Endodermal cell (in vitro differentiated cells): ENCODE measurements at regions not wholly inside any gene's neighbourhood (a gene's known extent, or its start where the extent isn't known, plus 50 kb on each side); places are given as distances from the start of the nearest gene placed in this dataset.

Source experiments
- DNase-seq: peaks from one replicate; pipeline ENCODE4 v3.0.0-alpha.2; 2017
- H3K27ac ChIP-seq: 2 replicates; pipeline ENCODE4 v1.5.1; 2013; ENCODE audit warnings: mild to moderate bottlenecking, low read depth, low read length, moderate library complexity
- H3K27me3 ChIP-seq: 2 replicates; pipeline ENCODE4 v1.6.1; 2013; ENCODE audit warnings: mild to moderate bottlenecking, low read length, moderate library complexity; ENCODE audit not compliant: insufficient read depth, control insufficient read depth, poor library complexity, severe bottlenecking
- H3K36me3 ChIP-seq: 2 replicates; pipeline ENCODE4 v1.7.0; 2013; ENCODE audit warnings: mild to moderate bottlenecking, low read length, moderate library complexity; ENCODE audit not compliant: control insufficient read depth, insufficient read depth
- H3K4me1 ChIP-seq: one replicate; pipeline ENCODE4 v1.7.0; 2013; ENCODE audit warnings: low read length; ENCODE audit not compliant: control insufficient read depth, insufficient read depth
- H3K4me3 ChIP-seq: 2 replicates; pipeline ENCODE4 v1.5.1; 2013; ENCODE audit warnings: mild to moderate bottlenecking, low read length, moderate library complexity
- H3K9ac ChIP-seq: 2 replicates; pipeline ENCODE4 v1.6.1; 2013; ENCODE audit warnings: mild to moderate bottlenecking, low read length, moderate library complexity; ENCODE audit not compliant: poor library complexity, severe bottlenecking; ENCODE audit errors: extremely low read depth
- H3K9me3 ChIP-seq: 2 replicates; pipeline ENCODE4 v1.6.1; 2013; ENCODE audit warnings: mild to moderate bottlenecking, low read length, moderate library complexity; ENCODE audit not compliant: control insufficient read depth
- H3K27ac Mint-ChIP-seq: 2 replicates; pipeline ENCODE4 v1.8.0; 2020; ENCODE audit warnings: mixed read lengths
- H3K27me3 Mint-ChIP-seq: 2 replicates; pipeline ENCODE4 v1.8.0; 2021; ENCODE audit warnings: mild to moderate bottlenecking, mixed read lengths; ENCODE audit not compliant: insufficient read depth
- H3K36me3 Mint-ChIP-seq: 2 replicates; pipeline ENCODE4 v1.8.0; 2020; ENCODE audit warnings: low read depth, mixed read lengths
- H3K4me1 Mint-ChIP-seq: 2 replicates; pipeline ENCODE4 v1.8.0; 2020; ENCODE audit warnings: mixed read lengths
- H3K4me3 Mint-ChIP-seq: 2 replicates; pipeline ENCODE4 v1.8.0; 2020; ENCODE audit warnings: mild to moderate bottlenecking, moderate library complexity, mixed read lengths
- H3K9me3 Mint-ChIP-seq: 2 replicates; pipeline ENCODE4 v1.8.0; 2020; ENCODE audit warnings: mild to moderate bottlenecking, mixed read lengths
- WGBS, 2 experiments: methylation state at CpG; one replicate each; pipeline versions ENCODE4 v1.1.5 to v1.1.7; 2013; ENCODE audit warnings: missing lambda C conversion rate in 2 of 2, mixed read lengths in 1 of 2; ENCODE audit not compliant: insufficient coverage in 1 of 2, insufficient read length in 1 of 2; 5-methylcytosine and 5-hydroxymethylcytosine counted together
- TF ChIP-seq, protein P1 (sequence below): fragments of 200-600 bp; sonication (generic); conservative IDR thresholded peaks from 2 replicates; pipeline ENCODE4 v1.5.0; 2021; ENCODE audit warnings: antibody characterized with exemption, mild to moderate bottlenecking

DNA sequence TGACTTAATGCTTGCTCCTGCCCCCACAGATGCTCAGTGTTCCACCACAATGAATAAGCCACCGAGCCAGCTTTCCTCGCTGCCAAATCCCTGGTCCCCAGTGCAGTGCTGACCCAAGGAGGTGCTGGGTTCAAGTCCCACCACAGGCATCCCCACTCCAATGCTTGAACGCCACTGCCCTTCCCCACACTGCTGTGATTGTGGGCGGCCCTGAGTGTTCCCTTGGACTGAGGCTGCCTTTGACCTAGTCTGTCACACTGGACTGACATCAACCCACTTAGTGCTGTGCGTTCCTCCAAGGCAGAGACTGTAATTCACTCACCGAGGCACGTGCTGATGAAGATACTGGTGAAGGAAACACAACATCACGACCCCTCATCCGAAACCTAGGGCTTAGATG, 83.4 kb upstream of the TMCC3 start:
- no peak overlapping the region for H3K27ac ChIP-seq
- TF ChIP-seq, protein P1, sequence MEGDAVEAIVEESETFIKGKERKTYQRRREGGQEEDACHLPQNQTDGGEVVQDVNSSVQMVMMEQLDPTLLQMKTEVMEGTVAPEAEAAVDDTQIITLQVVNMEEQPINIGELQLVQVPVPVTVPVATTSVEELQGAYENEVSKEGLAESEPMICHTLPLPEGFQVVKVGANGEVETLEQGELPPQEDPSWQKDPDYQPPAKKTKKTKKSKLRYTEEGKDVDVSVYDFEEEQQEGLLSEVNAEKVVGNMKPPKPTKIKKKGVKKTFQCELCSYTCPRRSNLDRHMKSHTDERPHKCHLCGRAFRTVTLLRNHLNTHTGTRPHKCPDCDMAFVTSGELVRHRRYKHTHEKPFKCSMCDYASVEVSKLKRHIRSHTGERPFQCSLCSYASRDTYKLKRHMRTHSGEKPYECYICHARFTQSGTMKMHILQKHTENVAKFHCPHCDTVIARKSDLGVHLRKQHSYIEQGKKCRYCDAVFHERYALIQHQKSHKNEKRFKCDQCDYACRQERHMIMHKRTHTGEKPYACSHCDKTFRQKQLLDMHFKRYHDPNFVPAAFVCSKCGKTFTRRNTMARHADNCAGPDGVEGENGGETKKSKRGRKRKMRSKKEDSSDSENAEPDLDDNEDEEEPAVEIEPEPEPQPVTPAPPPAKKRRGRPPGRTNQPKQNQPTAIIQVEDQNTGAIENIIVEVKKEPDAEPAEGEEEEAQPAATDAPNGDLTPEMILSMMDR, result no peak
- no peaks in the 10 kb centered on the region for H3K36me3 ChIP-seq
- H3K9me3 ChIP-seq, result peaks cover 5% of the 10 kb centered on the region
- H3K9ac ChIP-seq, result no peak overlapping the region
- no peak for DNase-seq
- no peak overlapping the region for H3K4me3 ChIP-seq
- peaks cover 87% of the 10 kb centered on the region for H3K27me3 Mint-ChIP-seq
- no peak overlapping the region for H3K27ac Mint-ChIP-seq
- peaks cover 5% of the 10 kb centered on the region for H3K9me3 Mint-ChIP-seq
- no peaks in the 10 kb centered on the region for H3K36me3 Mint-ChIP-seq
- H3K4me3 Mint-ChIP-seq, result no peak overlapping the region
- whole genome bisulfite sequencing, 2 experiments, result 92 to 96% methylated on average over 8 to 9 of the region's 9 CpGs
- H3K27me3 ChIP-seq, result peaks cover 72% of the 10 kb centered on the region
- peaks cover 19% of the 10 kb centered on the region for H3K4me1 Mint-ChIP-seq
- peaks cover 8% of the 10 kb centered on the region for H3K4me1 ChIP-seq

DNA sequence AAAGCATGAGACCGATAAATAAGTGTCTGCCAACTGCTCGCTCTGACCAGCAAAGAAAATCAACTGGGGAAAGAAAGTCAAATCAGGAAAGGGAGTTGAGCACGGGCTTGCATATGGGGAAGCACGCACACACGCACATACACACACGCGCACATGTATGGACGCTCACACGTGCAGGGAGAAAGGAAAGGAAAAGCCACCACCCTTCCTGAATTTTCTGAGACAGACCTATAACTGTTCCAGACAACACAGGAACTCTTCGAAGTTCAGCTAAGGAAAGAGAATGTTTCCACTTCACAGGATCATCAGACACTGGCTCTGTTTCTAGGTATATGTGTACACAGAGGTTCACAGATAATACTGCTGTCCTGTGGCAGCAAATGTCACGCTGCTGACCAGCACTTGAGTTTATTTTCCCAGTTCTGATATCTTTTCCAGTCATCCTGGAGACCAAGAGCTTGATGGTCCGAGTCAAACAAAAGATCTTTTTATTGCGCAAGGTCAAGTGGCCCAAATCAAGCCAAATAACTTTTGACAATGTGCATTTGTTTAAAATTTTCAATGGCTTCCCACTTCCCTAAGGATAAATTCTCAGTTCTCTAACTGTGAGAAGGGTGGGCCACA, 82.1 kb upstream of the TMCC3 start:
- Histone ChIP-seq H3K9me3 (peaks cover 6% of the 10 kb centered on the region), H3K27ac (no peak overlapping the region), H3K36me3 (no peaks in the 10 kb centered on the region), H3K4me1 (peaks cover 8% of the 10 kb centered on the region), H3K4me3 (no peak overlapping the region), H3K27me3 (peaks cover 78% of the 10 kb centered on the region), H3K9ac (no peak overlapping the region)
- WGBS, 2 experiments, result 88 to 89% methylated on average over 11 to 13 of the region's 13 CpGs
- Mint-ChIP-seq H3K36me3 (no peaks in the 10 kb centered on the region), H3K9me3 (peaks cover 7% of the 10 kb centered on the region), H3K27me3 (peaks cover 93% of the 10 kb centered on the region), H3K4me3 (no peak overlapping the region), H3K27ac (no peak overlapping the region), H3K4me1 (peaks cover 19% of the 10 kb centered on the region)
- TF ChIP-seq, protein P1, result no peak
- no peak for DNase-seq

DNA sequence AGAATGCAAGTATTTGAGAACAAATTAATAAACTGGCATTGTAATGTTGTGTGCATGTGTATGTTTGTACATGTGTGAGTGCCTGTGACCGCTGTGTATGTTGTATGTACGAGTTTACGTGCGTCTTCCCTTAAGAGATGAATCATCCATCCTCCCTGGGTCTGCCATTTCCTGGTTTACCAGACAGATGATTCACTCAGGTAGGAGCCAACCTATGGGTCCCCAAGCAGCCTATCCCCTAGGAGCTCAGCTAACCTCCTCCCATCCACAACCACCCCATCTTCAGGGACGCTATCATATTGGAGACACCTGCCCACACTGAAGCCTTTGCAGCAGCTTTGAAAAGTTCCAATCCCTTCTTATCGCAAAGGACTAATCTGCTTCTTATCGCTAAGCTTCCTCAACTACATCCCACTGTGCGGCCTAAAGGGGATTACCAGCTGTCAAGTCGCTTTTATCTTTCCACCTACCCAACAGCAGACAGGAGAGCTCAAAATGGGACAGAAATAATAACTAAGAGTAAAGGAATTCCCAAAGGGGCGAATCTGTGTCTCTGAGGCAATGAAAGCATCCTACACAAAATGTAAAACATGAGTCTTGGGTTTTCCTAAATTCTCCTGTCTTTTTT, 81.5 kb upstream of the TMCC3 start:
- H3K4me3 Mint-ChIP-seq, result no peak overlapping the region
- H3K27me3 Mint-ChIP-seq, result peaks cover 93% of the 10 kb centered on the region
- H3K4me1 Mint-ChIP-seq, result peaks cover 19% of the 10 kb centered on the region
- H3K36me3 Mint-ChIP-seq, result no peaks in the 10 kb centered on the region
- TF ChIP-seq, protein P1, result no peak
- Histone ChIP-seq H3K4me1 (peaks cover 8% of the 10 kb centered on the region), H3K27ac (no peak overlapping the region), H3K4me3 (no peak overlapping the region), H3K27me3 (peaks cover 74% of the 10 kb centered on the region), H3K9ac (no peak overlapping the region), H3K36me3 (no peaks in the 10 kb centered on the region), H3K9me3 (peaks cover 13% of the 10 kb centered on the region)
- DNase-seq, result peak; percentile 77
- 58 to 66% methylated on average over 7 to 10 of the region's 10 CpGs for WGBS, 2 experiments
- no peak overlapping the region for H3K27ac Mint-ChIP-seq
- H3K9me3 Mint-ChIP-seq, result peaks cover 14% of the 10 kb centered on the region
